Coronary artery (tissue), 2 donors: ENCODE measurements at regions not wholly inside any gene's neighbourhood (a gene's known extent, or its start where the extent isn't known, plus 50 kb on each side); places are given as distances from the start of the nearest gene placed in this dataset.
"Not testable (repeated sequence)": the region's sequence is repeated elsewhere in the genome, so short reads cannot be mapped to it uniquely, and the experiment has no call there.

Source experiments
- DNase-seq: peaks from one replicate; pipeline ENCODE4 v3.0.0-alpha.2; 2017; ENCODE audit warnings: low spot score
- H3K27ac ChIP-seq, 2 donors: fragments of 200-600 bp; sonication (generic); one replicate each; pipeline ENCODE4 v1.5.1; 2016 to 2019
- H3K4me3 ChIP-seq: fragments of 200-600 bp; sonication (generic); 2 replicates; pipeline ENCODE4 v1.5.1; 2016; ENCODE audit warnings: mild to moderate bottlenecking, moderate library complexity
- CTCF ChIP-seq: fragments of 200-600 bp; sonication (generic); IDR thresholded peaks from one replicate; pipeline ENCODE4 v1.5.1; 2019; ENCODE audit warnings: antibody characterized with exemption

DNA sequence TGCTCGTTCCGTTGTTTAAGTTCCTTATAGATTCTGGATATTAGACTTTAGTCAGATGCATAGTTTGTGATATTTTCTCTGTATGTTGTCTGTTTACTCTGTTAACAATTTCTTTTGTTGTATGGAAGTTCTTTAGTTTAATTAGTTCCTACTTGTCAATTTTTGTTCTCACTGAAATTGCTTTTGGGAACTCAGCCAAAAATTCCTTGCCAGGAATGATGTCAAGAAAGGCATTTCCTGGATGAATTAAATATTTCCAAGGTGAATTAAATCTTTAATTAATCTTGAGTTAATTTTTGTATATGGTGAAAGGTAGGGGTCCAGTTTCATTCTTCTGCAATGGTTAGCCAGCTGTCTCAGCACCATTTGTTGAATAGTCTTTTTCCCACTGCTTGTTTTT lies 406.2 kb upstream of the NOX3 start:
- H3K27ac ChIP-seq, result no peak overlapping the region
- no peak overlapping the region for H3K4me3 ChIP-seq
- TF ChIP-seq CTCF, result no peak
- no peak for DNase-seq

DNA sequence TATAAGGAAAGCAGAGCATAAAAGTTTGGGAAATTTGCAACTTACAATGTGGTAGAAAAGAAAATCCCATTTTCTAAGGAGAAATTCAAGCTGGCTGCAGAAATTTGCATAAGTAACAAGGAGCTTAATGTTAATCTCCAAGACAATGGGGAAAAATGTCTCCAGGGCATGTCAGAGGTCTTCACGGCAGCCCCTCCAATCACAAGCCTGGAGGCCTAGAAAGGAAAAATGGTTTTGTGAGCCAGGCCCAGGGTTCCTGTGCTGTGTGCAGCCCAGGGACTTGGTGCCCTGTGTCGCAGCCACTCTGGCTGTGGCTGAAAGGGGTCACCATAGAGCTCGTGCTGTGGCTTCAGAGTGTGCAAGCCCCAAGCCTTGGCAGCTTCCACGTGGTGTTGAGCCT lies 403.3 kb upstream of the NOX3 start:
- H3K27ac ChIP-seq, DNase-seq, H3K4me3 ChIP-seq: not testable (repeated sequence)

GRCh38 chr6:155854787-155855186 lies 399.1 kb upstream of the NOX3 start:
- Histone ChIP-seq H3K4me3 (no peak overlapping the region), H3K27ac (no peak overlapping the region)
- no peak for TF ChIP-seq CTCF
- DNase-seq, result no peak

- TF ChIP-seq CTCF, result no peak
- Histone ChIP-seq H3K27ac (no peak overlapping the region), H3K4me3 (no peak overlapping the region)
- DNase-seq, result no peak
Measured at GRCh38 chr6:155853011-155853410, 397.4 kb upstream of the NOX3 start.

- Histone ChIP-seq H3K4me3 (no peak overlapping the region), H3K27ac (no peak overlapping the region)
- no peak for TF ChIP-seq CTCF
- no peak for DNase-seq
Measured at GRCh38 chr6:155850408-155850841, 394.8 kb upstream of the NOX3 start.

GRCh38 chr6:155847711-155848110 lies 392.1 kb upstream of the NOX3 start:
- TF ChIP-seq CTCF, result no peak
- no peak overlapping the region for H3K27ac ChIP-seq
- DNase-seq, result no peak
- H3K4me3 ChIP-seq, result no peak overlapping the region

DNA sequence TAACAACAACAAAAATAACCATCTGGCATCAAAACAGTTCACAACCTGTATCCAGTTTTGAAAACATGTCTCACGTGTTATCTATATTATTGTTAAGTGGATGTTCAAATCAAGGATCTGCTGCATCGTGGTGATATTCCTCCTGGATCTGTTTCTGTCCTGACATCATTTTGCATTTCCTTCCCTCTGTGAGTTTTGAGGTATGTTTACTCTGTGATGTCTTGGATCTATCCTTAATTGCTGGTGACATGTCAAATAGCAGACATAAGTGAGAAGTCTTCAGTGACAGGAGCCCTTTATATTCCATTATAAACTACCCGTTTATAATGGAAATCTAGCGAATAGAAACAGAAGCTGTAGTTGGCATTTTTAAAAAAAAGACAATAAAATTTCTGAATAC lies 381.8 kb upstream of the NOX3 start:
- Histone ChIP-seq H3K4me3 (no peak overlapping the region), H3K27ac (no peak overlapping the region)
- no peak for TF ChIP-seq CTCF
- DNase-seq, result no peak

- no peak overlapping the region for H3K4me3 ChIP-seq
- no peak overlapping the region for H3K27ac ChIP-seq
- no peak for DNase-seq
- TF ChIP-seq CTCF, result no peak
Measured at GRCh38 chr6:155832596-155832995, 377.0 kb upstream of the NOX3 start.
